ENCODE measurements at regions not wholly inside any gene's neighbourhood (a gene's known extent, or its start where the extent isn't known, plus 50 kb on each side); places are given as distances from the start of the nearest gene placed in this dataset.

DNA sequence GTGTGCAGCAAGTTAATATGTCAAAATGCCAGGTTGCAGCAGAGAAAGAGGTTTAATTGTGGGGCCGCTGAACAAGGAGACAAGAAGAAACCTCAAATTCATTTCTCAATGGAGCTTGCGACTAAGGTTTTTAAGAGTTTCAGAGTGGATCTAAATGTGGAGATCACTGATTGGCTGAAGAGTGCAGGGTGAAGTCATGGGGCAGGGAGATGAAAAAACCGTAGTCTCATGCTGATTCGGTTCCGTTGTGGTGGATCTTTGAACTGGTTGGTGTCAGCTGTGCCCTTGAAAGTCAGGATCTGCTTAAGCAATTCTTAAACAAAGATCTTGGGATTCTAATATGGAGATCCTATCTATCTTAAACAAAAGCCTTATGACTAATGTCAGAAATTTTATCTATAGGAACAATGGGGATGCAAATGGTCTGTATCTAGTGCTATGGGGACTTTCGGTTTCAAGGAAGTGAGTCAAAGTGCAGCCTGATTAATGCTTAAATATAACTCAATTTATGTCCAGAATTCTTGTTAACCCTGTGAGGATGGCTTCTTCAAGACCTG is 173.9 kb upstream of the CENPE start:
- POLR2A ChIA-PET = no interaction called here
- no TSS peak for BruUV-seq (replicated peaks)
- Histone ChIP-seq H3K4me1 (ENCODE audit: control insufficient read depth, insufficient read depth, low read length) (no peaks in the 10 kb centered on the region), H3K9me3 (replicated peaks; ENCODE audit: control insufficient read depth, insufficient read depth, low read length) (no peaks in the 10 kb centered on the region), H3K79me2 (ENCODE audit: control insufficient read depth, insufficient read depth, low read length) (no peaks in the 10 kb centered on the region), H4K20me1 (ENCODE audit: control insufficient read depth, insufficient read depth) (no peaks in the 10 kb centered on the region), H3K27ac (ENCODE audit: control insufficient read depth, insufficient read depth) (no peak overlapping the region), H3K36me3 (ENCODE audit: control insufficient read depth in 2 of 2, insufficient read depth in 2 of 2, low read length in 1 of 2) (no peaks in the 10 kb centered on the region), H3K27me3 (replicated peaks in 1 of 2; ENCODE audit: control insufficient read depth in 2 of 2, insufficient read depth in 2 of 2, low read length in 1 of 2) (no peaks in the 10 kb centered on the region), H2AFZ (ENCODE audit: control insufficient read depth, low read depth, low read length) (no peak overlapping the region), H3K9ac (ENCODE audit: control insufficient read depth, insufficient read depth, low read length) (no peak overlapping the region), H3K4me2 (ENCODE audit: control insufficient read depth, insufficient read depth) (no peak overlapping the region), H3K4me3 (no peak overlapping the region)
- SMC1A ChIA-PET (ENCODE audit: uncharacterized antibody, unreplicated experiment) = no interaction called here
- in situ Hi-C loops (cut with MboI) (no loop called here), intact Hi-C loops (cut with micrococcal nuclease; ENCODE audit: unreplicated experiment) (no loop called here)
- CTCF ChIA-PET = interaction anchor here (0.8 kb wide), 1 partner anchor 18 kb away, joined by 3 read pairs; no protein-coding TSS in a partner anchor
- DNase-seq (ENCODE audit: low read depth, low spot score) (no peak), ATAC-seq (no peak), FAIRE-seq (no peak)
- WGBS (ENCODE audit: insufficient coverage, insufficient replicate concordance, low lambda C conversion rate, missing lambda C conversion rate) = 52% methylated on average over 6 of the region's 6 CpGs
- RAD21 ChIA-PET (ENCODE audit: unreplicated experiment) = no interaction called here
- TF ChIP-seq MYC (IDR thresholded peaks at IDR 0.05; ENCODE audit: insufficient read depth, insufficient read length, insufficient replicate concordance, low read length, severe bottlenecking) (no peak), ZNF217 (IDR thresholded peaks at IDR 0.05) (no peak), SMAD5 (IDR thresholded peaks at IDR 0.05; ENCODE audit: low read depth) (no peak), MEF2B (IDR thresholded peaks at IDR 0.05; ENCODE audit: partially characterized antibody, poor library complexity, severe bottlenecking) (no peak), HDGF (IDR thresholded peaks at IDR 0.05) (no peak), CHD1 (IDR thresholded peaks at IDR 0.05; ENCODE audit: low read depth, low read length) (no peak), SP1 (IDR thresholded peaks at IDR 0.05; ENCODE audit: low read depth, low read length) (no peak), CREM (IDR thresholded peaks at IDR 0.05; ENCODE audit: low read depth) (no peak), BHLHE40 (IDR thresholded peaks at IDR 0.05; ENCODE audit: borderline replicate concordance in 1 of 2, low read depth in 2 of 2, low read length in 1 of 2) (no peak), ZNF207 (IDR thresholded peaks at IDR 0.05; ENCODE audit: borderline replicate concordance) (no peak), SMARCA5 (IDR thresholded peaks at IDR 0.05) (no peak), PKNOX1 (IDR thresholded peaks at IDR 0.05) (no peak), STAT3 (IDR thresholded peaks at IDR 0.05; ENCODE audit: low read depth, low read length) (no peak)
- TF ChIP-seq, protein P1, sequence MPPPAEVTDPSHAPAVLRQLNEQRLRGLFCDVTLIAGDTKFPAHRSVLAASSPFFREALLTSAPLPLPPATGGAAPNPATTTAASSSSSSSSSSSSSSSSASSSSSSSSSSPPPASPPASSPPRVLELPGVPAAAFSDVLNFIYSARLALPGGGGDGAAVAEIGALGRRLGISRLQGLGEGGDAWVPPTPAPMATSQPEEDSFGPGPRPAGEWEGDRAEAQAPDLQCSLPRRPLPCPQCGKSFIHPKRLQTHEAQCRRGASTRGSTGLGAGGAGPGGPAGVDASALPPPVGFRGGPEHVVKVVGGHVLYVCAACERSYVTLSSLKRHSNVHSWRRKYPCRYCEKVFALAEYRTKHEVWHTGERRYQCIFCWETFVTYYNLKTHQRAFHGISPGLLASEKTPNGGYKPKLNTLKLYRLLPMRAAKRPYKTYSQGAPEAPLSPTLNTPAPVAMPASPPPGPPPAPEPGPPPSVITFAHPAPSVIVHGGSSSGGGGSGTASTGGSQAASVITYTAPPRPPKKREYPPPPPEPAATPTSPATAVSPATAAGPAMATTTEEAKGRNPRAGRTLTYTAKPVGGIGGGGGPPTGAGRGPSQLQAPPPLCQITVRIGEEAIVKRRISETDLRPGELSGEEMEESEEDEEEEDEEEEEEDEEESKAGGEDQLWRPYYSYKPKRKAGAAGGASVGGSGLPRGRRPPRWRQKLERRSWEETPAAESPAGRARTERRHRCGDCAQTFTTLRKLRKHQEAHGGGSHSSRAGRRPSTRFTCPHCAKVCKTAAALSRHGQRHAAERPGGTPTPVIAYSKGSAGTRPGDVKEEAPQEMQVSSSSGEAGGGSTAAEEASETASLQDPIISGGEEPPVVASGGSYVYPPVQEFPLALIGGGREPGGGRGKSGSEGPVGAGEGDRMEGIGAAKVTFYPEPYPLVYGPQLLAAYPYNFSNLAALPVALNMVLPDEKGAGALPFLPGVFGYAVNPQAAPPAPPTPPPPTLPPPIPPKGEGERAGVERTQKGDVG (CRISPR knock-in tag; IDR thresholded peaks at IDR 0.05) = no peak
- TF ChIP-seq, protein P2, sequence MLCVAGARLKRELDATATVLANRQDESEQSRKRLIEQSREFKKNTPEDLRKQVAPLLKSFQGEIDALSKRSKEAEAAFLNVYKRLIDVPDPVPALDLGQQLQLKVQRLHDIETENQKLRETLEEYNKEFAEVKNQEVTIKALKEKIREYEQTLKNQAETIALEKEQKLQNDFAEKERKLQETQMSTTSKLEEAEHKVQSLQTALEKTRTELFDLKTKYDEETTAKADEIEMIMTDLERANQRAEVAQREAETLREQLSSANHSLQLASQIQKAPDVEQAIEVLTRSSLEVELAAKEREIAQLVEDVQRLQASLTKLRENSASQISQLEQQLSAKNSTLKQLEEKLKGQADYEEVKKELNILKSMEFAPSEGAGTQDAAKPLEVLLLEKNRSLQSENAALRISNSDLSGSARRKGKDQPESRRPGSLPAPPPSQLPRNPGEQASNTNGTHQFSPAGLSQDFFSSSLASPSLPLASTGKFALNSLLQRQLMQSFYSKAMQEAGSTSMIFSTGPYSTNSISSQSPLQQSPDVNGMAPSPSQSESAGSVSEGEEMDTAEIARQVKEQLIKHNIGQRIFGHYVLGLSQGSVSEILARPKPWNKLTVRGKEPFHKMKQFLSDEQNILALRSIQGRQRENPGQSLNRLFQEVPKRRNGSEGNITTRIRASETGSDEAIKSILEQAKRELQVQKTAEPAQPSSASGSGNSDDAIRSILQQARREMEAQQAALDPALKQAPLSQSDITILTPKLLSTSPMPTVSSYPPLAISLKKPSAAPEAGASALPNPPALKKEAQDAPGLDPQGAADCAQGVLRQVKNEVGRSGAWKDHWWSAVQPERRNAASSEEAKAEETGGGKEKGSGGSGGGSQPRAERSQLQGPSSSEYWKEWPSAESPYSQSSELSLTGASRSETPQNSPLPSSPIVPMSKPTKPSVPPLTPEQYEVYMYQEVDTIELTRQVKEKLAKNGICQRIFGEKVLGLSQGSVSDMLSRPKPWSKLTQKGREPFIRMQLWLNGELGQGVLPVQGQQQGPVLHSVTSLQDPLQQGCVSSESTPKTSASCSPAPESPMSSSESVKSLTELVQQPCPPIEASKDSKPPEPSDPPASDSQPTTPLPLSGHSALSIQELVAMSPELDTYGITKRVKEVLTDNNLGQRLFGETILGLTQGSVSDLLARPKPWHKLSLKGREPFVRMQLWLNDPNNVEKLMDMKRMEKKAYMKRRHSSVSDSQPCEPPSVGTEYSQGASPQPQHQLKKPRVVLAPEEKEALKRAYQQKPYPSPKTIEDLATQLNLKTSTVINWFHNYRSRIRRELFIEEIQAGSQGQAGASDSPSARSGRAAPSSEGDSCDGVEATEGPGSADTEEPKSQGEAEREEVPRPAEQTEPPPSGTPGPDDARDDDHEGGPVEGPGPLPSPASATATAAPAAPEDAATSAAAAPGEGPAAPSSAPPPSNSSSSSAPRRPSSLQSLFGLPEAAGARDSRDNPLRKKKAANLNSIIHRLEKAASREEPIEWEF (IDR thresholded peaks at IDR 0.05; ENCODE audit: insufficient replicate concordance, low read depth, low read length) = no peak

Data from GM12878 (cell line).